ENCODE measurements at regions not wholly inside any gene's neighbourhood (a gene's known extent, or its start where the extent isn't known, plus 50 kb on each side); places are given as distances from the start of the nearest gene placed in this dataset.

GRCh38 chr15:87628311-87628710 lies 628.2 kb downstream of the NTRK3 start:
- DNase-seq: no peak

- DNase-seq: no peak
These were observed 629.7 kb downstream of the NTRK3 start for GRCh38 chr15:87626860-87627259.

GRCh38 chr15:87623832-87624231 lies 632.7 kb downstream of the NTRK3 start:
- no peak for DNase-seq

- DNase-seq: no peak
These were observed 636.1 kb downstream of the NTRK3 start for GRCh38 chr15:87620393-87620792.

- DNase-seq: no peak
These were observed 637.2 kb downstream of the NTRK3 start for GRCh38 chr15:87619161-87619960.

GRCh38 chr15:87618203-87618725 lies 638.3 kb downstream of the NTRK3 start:
- no peak for DNase-seq

GRCh38 chr15:87614704-87615103 lies 641.8 kb downstream of the NTRK3 start:
- no peak for DNase-seq

- DNase-seq: no peak
These were observed 646.2 kb downstream of the NTRK3 start for GRCh38 chr15:87610366-87610765.

GRCh38 chr15:87609894-87610293 lies 646.6 kb downstream of the NTRK3 start:
- DNase-seq: no peak

GRCh38 chr15:87609474-87609873 lies 647.1 kb downstream of the NTRK3 start:
- DNase-seq: no peak

- no peak for DNase-seq
These were observed 648.1 kb downstream of the NTRK3 start for GRCh38 chr15:87608238-87609028.

- DNase-seq: no peak
These were observed 649.6 kb downstream of the NTRK3 start for GRCh38 chr15:87606971-87607370.

GRCh38 chr15:87604857-87605446 lies 651.6 kb downstream of the NTRK3 start:
- no peak for DNase-seq

GRCh38 chr15:87602371-87602770 lies 654.2 kb downstream of the NTRK3 start:
- DNase-seq: no peak

- DNase-seq: no peak
These were observed 656.9 kb downstream of the NTRK3 start for GRCh38 chr15:87599616-87600015.

- DNase-seq: no peak
These were observed 659.0 kb downstream of the NTRK3 start for GRCh38 chr15:87597346-87598052.

GRCh38 chr15:87591582-87591981 lies 665.0 kb downstream of the NTRK3 start:
- DNase-seq: no peak

GRCh38 chr15:87591042-87591441 lies 665.5 kb downstream of the NTRK3 start:
- no peak for DNase-seq

- DNase-seq: no peak
These were observed 667.4 kb downstream of the NTRK3 start for GRCh38 chr15:87589134-87589533.

GRCh38 chr15:87582169-87582568 lies 674.4 kb downstream of the NTRK3 start:
- DNase-seq: no peak

- DNase-seq: no peak
These were observed 677.0 kb downstream of the NTRK3 start for GRCh38 chr15:87579537-87579936.

GRCh38 chr15:87578776-87579175 lies 677.8 kb downstream of the NTRK3 start:
- DNase-seq: no peak

GRCh38 chr15:87577336-87577735 lies 679.2 kb downstream of the NTRK3 start:
- DNase-seq: no peak

All from GF-D8 (cell line).